HEK293 (cell line): ENCODE measurements at regions not wholly inside any gene's neighbourhood (a gene's known extent, or its start where the extent isn't known, plus 50 kb on each side); places are given as distances from the start of the nearest gene placed in this dataset.

ENCODE experiments used
- CTCF ChIA-PET: fragments of 350-600 bp; formaldehyde crosslinking; extraction: SDS; loops from one replicate; lab custom pipeline; 2021; ENCODE audit warnings: antibody characterized with exemption; lab: Yijun Ruan, JAX
- POLR2A ChIA-PET: fragments of 300-600 bp; formaldehyde crosslinking; extraction: SDS; loops from one replicate; lab custom pipeline; 2020; ENCODE audit warnings: antibody characterized with exemption, inconsistent platforms; lab: Yijun Ruan, JAX
- H3K27ac ChIP-seq: fragments of 200-500 bp; sonication (Bioruptor generic); 2 replicates; pipeline ENCODE4 v1.5.1; 2014; ENCODE audit warnings: low read depth, low read length, control low read depth, inconsistent platforms; ENCODE audit errors: extremely low read depth
- H3K36me3 ChIP-seq, 2 experiments: fragments of 200-500 bp in 1 of 2; sonication (Bioruptor generic) in 1 of 2; 1 replicate in 1 of 2; 2 replicates in 1 of 2; pipeline ENCODE4 v1.5.1; 2014 to 2017; ENCODE audit warnings: inconsistent platforms in 2 of 2, low read length in 2 of 2; ENCODE audit not compliant: control insufficient read depth in 2 of 2, insufficient read depth in 1 of 2
- H3K4me1 ChIP-seq: fragments of 200-500 bp; sonication (Bioruptor generic); 2 replicates; pipeline ENCODE4 v1.5.1; 2014; ENCODE audit warnings: mild to moderate bottlenecking, low read length, inconsistent platforms; ENCODE audit not compliant: control insufficient read depth, insufficient read depth
- H3K4me3 ChIP-seq: 2 replicates; pipeline ENCODE4 v1.5.1; 2011; ENCODE audit warnings: low read depth, mild to moderate bottlenecking, control low read depth, low read length, moderate library complexity
- H3K9me3 ChIP-seq: fragments of 200-500 bp; sonication (Bioruptor generic); 2 replicates; pipeline ENCODE4 v1.5.1; 2014; ENCODE audit warnings: low read depth, low read length, inconsistent platforms; ENCODE audit not compliant: control insufficient read depth, insufficient read depth
- CTCF ChIP-seq: fragments of 450-650 bp; formaldehyde crosslinking; IDR thresholded peaks from 2 replicates; pipeline ENCODE4 v1.5.1; 2016; ENCODE audit warnings: missing biosample characterization, missing genetic modification characterization
- KLF17 ChIP-seq: fragments of 450-650 bp; formaldehyde crosslinking; IDR thresholded peaks from 2 replicates; pipeline ENCODE4 v1.5.1; 2016; ENCODE audit warnings: missing biosample characterization, missing genetic modification characterization
- PBX3 ChIP-seq: sonication (generic); formaldehyde crosslinking; IDR thresholded peaks from 2 replicates; pipeline ENCODE4 v1.8.1; 2022; ENCODE audit warnings: mild to moderate bottlenecking, moderate library complexity, missing genetic modification reagents
- PRDM2 ChIP-seq: fragments of 450-650 bp; formaldehyde crosslinking; IDR thresholded peaks from 2 replicates; pipeline ENCODE4 v1.5.1; 2016; ENCODE audit warnings: missing biosample characterization, missing genetic modification characterization, borderline replicate concordance
- ZNF114 ChIP-seq: fragments of 450-650 bp; formaldehyde crosslinking; IDR thresholded peaks from 2 replicates; pipeline ENCODE4 v1.5.0; 2017; ENCODE audit warnings: missing biosample characterization, missing genetic modification characterization
- ZNF341 ChIP-seq: fragments of 450-650 bp; formaldehyde crosslinking; IDR thresholded peaks from 2 replicates; pipeline ENCODE4; 2016; ENCODE audit warnings: low read depth, missing biosample characterization, missing genetic modification characterization
- ZNF354C ChIP-seq: fragments of 450-650 bp; formaldehyde crosslinking; IDR thresholded peaks from 2 replicates; pipeline ENCODE4 v1.5.1; 2016; ENCODE audit warnings: missing biosample characterization, missing genetic modification characterization, low read depth, borderline replicate concordance
- ZNF544 ChIP-seq: fragments of 450-650 bp; formaldehyde crosslinking; IDR thresholded peaks from 2 replicates; pipeline ENCODE4 v1.5.0; 2017; ENCODE audit warnings: missing biosample characterization, missing genetic modification characterization
- ZSCAN16 ChIP-seq: fragments of 450-650 bp; formaldehyde crosslinking; IDR thresholded peaks from 2 replicates; pipeline ENCODE4 v1.5.1; 2016; ENCODE audit warnings: missing biosample characterization, missing genetic modification characterization
- TF ChIP-seq, protein P1 (sequence below): IDR thresholded peaks from 2 replicates; pipeline ENCODE4 v1.6.1; 2011; ENCODE audit warnings: mild to moderate bottlenecking, low read depth, low read length, borderline replicate concordance
- TF ChIP-seq, protein P2 (sequence below): fragments of 450-650 bp; formaldehyde crosslinking; IDR thresholded peaks from 2 replicates; pipeline ENCODE4 v1.5.1; 2016; ENCODE audit warnings: missing biosample characterization, missing genetic modification characterization, low read depth

DNA sequence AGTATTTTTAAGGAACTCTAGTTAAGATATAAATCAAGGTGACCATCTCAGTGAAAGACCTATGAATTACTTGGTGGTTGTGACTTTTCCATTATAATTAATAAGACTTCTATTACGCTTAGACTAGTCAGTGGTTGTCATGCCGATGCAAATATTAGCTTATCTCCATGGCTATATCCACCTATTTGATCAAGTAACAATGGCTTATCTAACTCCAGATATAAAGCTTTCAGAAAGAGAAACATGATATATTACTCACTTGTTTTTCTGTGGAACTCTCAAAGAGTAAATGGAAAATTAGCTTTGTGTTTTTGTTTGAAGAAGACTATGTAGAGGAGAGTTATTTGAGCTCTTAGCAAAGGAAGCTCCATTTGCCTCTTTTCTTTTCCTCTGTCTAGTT is 323.8 kb upstream of the DCN start:
- Histone ChIP-seq H3K27ac (no peak overlapping the region), H3K36me3 (no peaks in the 10 kb centered on the region), H3K4me3 (no peak overlapping the region), H3K4me1 (0 out of 2 replicates have a peak, but pooled peaks cover 4% of the 10 kb centered on the region), H3K9me3 (no peaks in the 10 kb centered on the region)
- ChIA-PET POLR2A (no interaction called here), CTCF (no interaction called here)
- TF ChIP-seq, protein P1, sequence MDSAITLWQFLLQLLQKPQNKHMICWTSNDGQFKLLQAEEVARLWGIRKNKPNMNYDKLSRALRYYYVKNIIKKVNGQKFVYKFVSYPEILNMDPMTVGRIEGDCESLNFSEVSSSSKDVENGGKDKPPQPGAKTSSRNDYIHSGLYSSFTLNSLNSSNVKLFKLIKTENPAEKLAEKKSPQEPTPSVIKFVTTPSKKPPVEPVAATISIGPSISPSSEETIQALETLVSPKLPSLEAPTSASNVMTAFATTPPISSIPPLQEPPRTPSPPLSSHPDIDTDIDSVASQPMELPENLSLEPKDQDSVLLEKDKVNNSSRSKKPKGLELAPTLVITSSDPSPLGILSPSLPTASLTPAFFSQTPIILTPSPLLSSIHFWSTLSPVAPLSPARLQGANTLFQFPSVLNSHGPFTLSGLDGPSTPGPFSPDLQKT, result no peak
- TF ChIP-seq, protein P2, sequence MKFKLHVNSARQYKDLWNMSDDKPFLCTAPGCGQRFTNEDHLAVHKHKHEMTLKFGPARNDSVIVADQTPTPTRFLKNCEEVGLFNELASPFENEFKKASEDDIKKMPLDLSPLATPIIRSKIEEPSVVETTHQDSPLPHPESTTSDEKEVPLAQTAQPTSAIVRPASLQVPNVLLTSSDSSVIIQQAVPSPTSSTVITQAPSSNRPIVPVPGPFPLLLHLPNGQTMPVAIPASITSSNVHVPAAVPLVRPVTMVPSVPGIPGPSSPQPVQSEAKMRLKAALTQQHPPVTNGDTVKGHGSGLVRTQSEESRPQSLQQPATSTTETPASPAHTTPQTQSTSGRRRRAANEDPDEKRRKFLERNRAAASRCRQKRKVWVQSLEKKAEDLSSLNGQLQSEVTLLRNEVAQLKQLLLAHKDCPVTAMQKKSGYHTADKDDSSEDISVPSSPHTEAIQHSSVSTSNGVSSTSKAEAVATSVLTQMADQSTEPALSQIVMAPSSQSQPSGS (tag by site-specific recombination), result no peak

GRCh38 chr12:91505006-91505405 is 322.4 kb upstream of the DCN start:
- Histone ChIP-seq H3K9me3 (no peaks in the 10 kb centered on the region), H3K4me3 (no peak overlapping the region), H3K4me1 (0 out of 2 replicates have a peak, but pooled peaks cover 4% of the 10 kb centered on the region), H3K36me3 (no peaks in the 10 kb centered on the region), H3K27ac (no peak overlapping the region)
- ChIA-PET POLR2A (no interaction called here), CTCF (interaction anchor here (0.6 kb wide), 1 partner anchor 204 kb away, joined by 3 read pairs; no protein-coding TSS in a partner anchor)
- no peak for TF ChIP-seq PBX3 (CRISPR knock-in tag)
- TF ChIP-seq ZNF354C, result no peak
- TF ChIP-seq PRDM2 (tag by site-specific recombination), result no peak
- no peak for TF ChIP-seq KLF17
- TF ChIP-seq ZNF544, result no peak
- TF ChIP-seq CTCF, result no peak
- no peak for TF ChIP-seq ZNF341 (tag by site-specific recombination)
- no peak for TF ChIP-seq ZSCAN16
- TF ChIP-seq ZNF114 (tag by site-specific recombination), result no peak
- TF ChIP-seq, protein P2 (tag by site-specific recombination), result no peak
